ENCODE measurements at regions not wholly inside any gene's neighbourhood (a gene's known extent, or its start where the extent isn't known, plus 50 kb on each side); places are given as distances from the start of the nearest gene placed in this dataset.

- no peak for TF ChIP-seq CTCF (IDR thresholded peaks at IDR 0.05; ENCODE audit: low read depth, low read length, missing control alignments)
- no peak for DNase-seq (ENCODE audit: extremely low read depth, low read depth)
- H3K4me3 ChIP-seq (replicated peaks; ENCODE audit: low read depth, low read length): no peak overlapping the region
Measured at GRCh38 chr4:103324811-103325210, 126.7 kb upstream of the CENPE start.

- no peak for TF ChIP-seq CTCF (IDR thresholded peaks at IDR 0.05; ENCODE audit: low read depth, low read length, missing control alignments)
- no peak overlapping the region for H3K4me3 ChIP-seq (replicated peaks; ENCODE audit: low read depth, low read length)
- DNase-seq (ENCODE audit: extremely low read depth, low read depth): no peak
Measured at GRCh38 chr4:103318327-103318726, 120.2 kb upstream of the CENPE start.

DNA sequence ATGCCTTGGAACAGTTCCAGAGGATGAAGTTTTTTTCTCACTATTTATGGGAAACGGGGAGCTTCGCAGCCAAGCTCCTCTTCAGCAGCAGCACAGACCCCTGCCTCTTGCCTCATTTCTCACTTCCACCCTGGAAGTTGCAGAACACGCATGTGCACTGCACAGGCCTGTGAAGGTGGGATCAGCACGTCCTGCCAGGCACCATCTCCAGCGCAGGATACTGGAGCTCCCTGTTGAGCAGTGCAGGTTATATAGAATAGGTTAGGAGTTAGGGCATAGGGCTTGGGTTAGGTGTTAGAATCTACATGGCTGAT, 110.1 kb upstream of the CENPE start:
- no peak overlapping the region for H3K4me3 ChIP-seq (replicated peaks; ENCODE audit: low read depth, low read length)
- TF ChIP-seq CTCF (IDR thresholded peaks at IDR 0.05; ENCODE audit: low read depth, low read length, missing control alignments): no peak
- DNase-seq (ENCODE audit: extremely low read depth, low read depth): no peak

- no peak overlapping the region for H3K4me3 ChIP-seq (replicated peaks; ENCODE audit: low read depth, low read length)
- no peak for DNase-seq (ENCODE audit: extremely low read depth, low read depth)
- no peak for TF ChIP-seq CTCF (IDR thresholded peaks at IDR 0.05; ENCODE audit: low read depth, low read length, missing control alignments)
Measured at GRCh38 chr4:103307453-103308247, 109.5 kb upstream of the CENPE start.

GRCh38 chr4:103306870-103307375, 108.8 kb upstream of the CENPE start:
- no peak overlapping the region for H3K4me3 ChIP-seq (replicated peaks; ENCODE audit: low read depth, low read length)
- TF ChIP-seq CTCF (IDR thresholded peaks at IDR 0.05; ENCODE audit: low read depth, low read length, missing control alignments): no peak
- DNase-seq (ENCODE audit: extremely low read depth, low read depth): no peak

DNA sequence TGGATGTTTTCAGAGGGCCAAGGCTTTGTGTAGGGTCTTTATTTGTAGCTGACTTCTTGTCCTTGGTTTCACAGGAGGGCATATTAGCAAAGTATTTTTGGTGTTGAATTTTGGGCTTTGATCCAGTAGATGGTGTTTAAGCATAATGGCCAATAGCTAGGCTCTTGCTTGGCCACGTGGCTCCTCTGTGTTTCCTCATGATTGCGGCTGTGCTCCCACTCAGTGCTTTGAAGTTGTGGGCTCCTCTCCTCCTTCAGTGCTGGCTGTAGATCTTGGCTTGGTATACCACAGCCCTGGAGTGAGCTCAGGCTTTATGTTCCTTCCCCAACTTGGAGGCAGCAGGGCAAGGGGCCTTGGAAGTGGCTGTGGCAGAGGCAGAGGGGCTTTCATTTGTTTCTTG, 107.2 kb upstream of the CENPE start:
- no peak for TF ChIP-seq CTCF (IDR thresholded peaks at IDR 0.05; ENCODE audit: low read depth, low read length, missing control alignments)
- no peak overlapping the region for H3K4me3 ChIP-seq (replicated peaks; ENCODE audit: low read depth, low read length)
- DNase-seq (ENCODE audit: extremely low read depth, low read depth): no peak

DNA sequence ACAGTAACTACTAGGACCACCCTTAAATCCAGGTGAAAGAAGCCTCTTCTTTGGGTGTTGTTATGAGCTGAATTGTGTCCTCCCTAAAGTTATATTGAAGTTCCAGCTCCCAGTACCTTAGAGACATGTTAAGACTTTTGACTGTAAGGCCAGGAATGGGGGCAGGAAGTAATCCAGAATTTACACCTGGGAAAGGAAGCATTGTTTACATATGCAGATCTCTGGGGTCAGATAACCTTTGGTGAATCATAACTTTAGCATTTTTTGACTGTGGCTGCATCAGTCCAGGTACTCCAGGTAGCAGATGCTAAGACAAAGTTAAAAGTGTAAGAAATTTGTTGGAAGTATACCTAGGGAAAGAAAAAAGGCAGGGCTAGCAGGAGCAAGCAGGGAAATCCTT, 104.9 kb upstream of the CENPE start:
- DNase-seq (ENCODE audit: extremely low read depth, low read depth): no peak
- TF ChIP-seq CTCF (IDR thresholded peaks at IDR 0.05; ENCODE audit: low read depth, low read length, missing control alignments): no peak
- H3K4me3 ChIP-seq (replicated peaks; ENCODE audit: low read depth, low read length): no peak overlapping the region

Data from HFF-Myc (cell line).